OCI-LY3 (cell line): ENCODE measurements at regions not wholly inside any gene's neighbourhood (a gene's known extent, or its start where the extent isn't known, plus 50 kb on each side); places are given as distances from the start of the nearest gene placed in this dataset.

Experiments used
- H2AFZ ChIP-seq: fragments of 200-600, 300-600 bp; shearing (Covaris generic); 2 replicates; pipeline ENCODE4 v1.6.0; 2014; ENCODE audit warnings: antibody characterized with exemption, low read depth, low read length
- H3K27ac ChIP-seq: fragments of 200-600, 300-600 bp; sonication (generic); 2 replicates; pipeline ENCODE4 v1.5.1; 2014; ENCODE audit warnings: mild to moderate bottlenecking, low read length, moderate library complexity, mixed read lengths
- H3K27me3 ChIP-seq: fragments of 200-600, 300-600 bp; sonication (generic); 2 replicates; pipeline ENCODE4 v1.6.1; 2014; ENCODE audit warnings: low read depth, low read length, mixed read lengths
- H3K36me3 ChIP-seq: fragments of 200-600, 300-600 bp; sonication (generic); replicated peaks from 2 replicates; pipeline ENCODE3; 2014; ENCODE audit warnings: low read depth, low read length, mixed read lengths
- H3K4me1 ChIP-seq: fragments of 300-600, 200-600 bp; sonication (generic); 2 replicates; pipeline ENCODE4 v1.6.1; 2014; ENCODE audit warnings: low read length, mixed read lengths
- H3K4me2 ChIP-seq: fragments of 200-600, 300-600 bp; sonication (generic); 2 replicates; pipeline ENCODE4 v1.6.1; 2014; ENCODE audit warnings: low read length, mixed read lengths
- H3K4me3 ChIP-seq: fragments of 300-600, 200-600 bp; sonication (generic); 2 replicates; pipeline ENCODE4 v1.5.1; 2014; ENCODE audit warnings: antibody characterized with exemption, mild to moderate bottlenecking, low read length, moderate library complexity
- H3K79me2 ChIP-seq: fragments of 300-600, 200-600 bp; shearing (Covaris generic); 2 replicates; pipeline ENCODE4 v1.6.1; 2014; ENCODE audit warnings: mild to moderate bottlenecking, low read length, mixed read lengths
- H3K9ac ChIP-seq: fragments of 300-600, 200-600 bp; shearing (Covaris generic); 2 replicates; pipeline ENCODE4 v1.6.0; 2014; ENCODE audit warnings: mild to moderate bottlenecking, low read length, moderate library complexity
- H3K9me3 ChIP-seq: fragments of 200-600, 300-600 bp; shearing (Covaris generic); 2 replicates; pipeline ENCODE4 v1.6.1; 2014; ENCODE audit warnings: low read length, mixed read lengths; ENCODE audit not compliant: insufficient read depth
- H4K20me1 ChIP-seq: fragments of 200-600, 300-600 bp; sonication (generic); 2 replicates; pipeline ENCODE4 v1.6.1; 2016; ENCODE audit warnings: low read length, mixed read lengths; ENCODE audit not compliant: insufficient read depth
- EZH2phosphoT487 ChIP-seq: fragments of 200-600 bp; shearing (Covaris generic); IDR thresholded peaks from 2 replicates; pipeline ENCODE4 v1.6.1; 2018; ENCODE audit warnings: antibody characterized with exemption, mixed run types, low read depth
- TF ChIP-seq, protein P1 (sequence below): fragments of 200-600, 300-600 bp; sonication (generic); IDR thresholded peaks from 2 replicates; pipeline ENCODE4 v1.5.1; 2014; ENCODE audit warnings: antibody characterized with exemption, low read length, low read depth

DNA sequence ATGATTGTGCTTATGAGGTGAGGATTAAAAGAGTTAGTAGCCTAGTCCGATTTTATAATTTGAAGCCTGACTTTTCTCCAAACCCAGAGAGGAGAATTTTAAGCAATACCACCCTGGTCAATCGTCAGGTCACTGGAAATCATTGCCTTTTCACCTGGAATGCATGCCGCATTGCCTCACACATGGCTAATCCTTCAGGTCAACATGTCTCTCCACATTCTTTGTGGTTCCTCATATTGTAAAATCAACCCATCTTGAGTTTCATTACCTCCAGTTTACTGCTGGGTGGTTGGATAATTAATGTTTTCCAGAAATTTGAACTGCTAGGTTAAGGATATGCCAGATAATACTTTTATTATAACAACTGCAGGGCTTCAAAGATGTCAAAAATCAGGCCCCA lies 55.6 kb upstream of the SEMA3E start:
- Histone ChIP-seq H4K20me1 (no peaks in the 10 kb centered on the region), H2AFZ (no peak overlapping the region), H3K27ac (no peak overlapping the region), H3K4me2 (no peak overlapping the region), H3K27me3 (no peaks in the 10 kb centered on the region), H3K4me1 (peaks cover 10% of the 10 kb centered on the region), H3K9me3 (peaks cover 12% of the 10 kb centered on the region), H3K79me2 (no peaks in the 10 kb centered on the region), H3K36me3 (peaks cover 15% of the 10 kb centered on the region), H3K4me3 (no peak overlapping the region), H3K9ac (no peak overlapping the region)
- TF ChIP-seq, protein P1, sequence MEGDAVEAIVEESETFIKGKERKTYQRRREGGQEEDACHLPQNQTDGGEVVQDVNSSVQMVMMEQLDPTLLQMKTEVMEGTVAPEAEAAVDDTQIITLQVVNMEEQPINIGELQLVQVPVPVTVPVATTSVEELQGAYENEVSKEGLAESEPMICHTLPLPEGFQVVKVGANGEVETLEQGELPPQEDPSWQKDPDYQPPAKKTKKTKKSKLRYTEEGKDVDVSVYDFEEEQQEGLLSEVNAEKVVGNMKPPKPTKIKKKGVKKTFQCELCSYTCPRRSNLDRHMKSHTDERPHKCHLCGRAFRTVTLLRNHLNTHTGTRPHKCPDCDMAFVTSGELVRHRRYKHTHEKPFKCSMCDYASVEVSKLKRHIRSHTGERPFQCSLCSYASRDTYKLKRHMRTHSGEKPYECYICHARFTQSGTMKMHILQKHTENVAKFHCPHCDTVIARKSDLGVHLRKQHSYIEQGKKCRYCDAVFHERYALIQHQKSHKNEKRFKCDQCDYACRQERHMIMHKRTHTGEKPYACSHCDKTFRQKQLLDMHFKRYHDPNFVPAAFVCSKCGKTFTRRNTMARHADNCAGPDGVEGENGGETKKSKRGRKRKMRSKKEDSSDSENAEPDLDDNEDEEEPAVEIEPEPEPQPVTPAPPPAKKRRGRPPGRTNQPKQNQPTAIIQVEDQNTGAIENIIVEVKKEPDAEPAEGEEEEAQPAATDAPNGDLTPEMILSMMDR, result no peak
- no peak for TF ChIP-seq EZH2phosphoT487

DNA sequence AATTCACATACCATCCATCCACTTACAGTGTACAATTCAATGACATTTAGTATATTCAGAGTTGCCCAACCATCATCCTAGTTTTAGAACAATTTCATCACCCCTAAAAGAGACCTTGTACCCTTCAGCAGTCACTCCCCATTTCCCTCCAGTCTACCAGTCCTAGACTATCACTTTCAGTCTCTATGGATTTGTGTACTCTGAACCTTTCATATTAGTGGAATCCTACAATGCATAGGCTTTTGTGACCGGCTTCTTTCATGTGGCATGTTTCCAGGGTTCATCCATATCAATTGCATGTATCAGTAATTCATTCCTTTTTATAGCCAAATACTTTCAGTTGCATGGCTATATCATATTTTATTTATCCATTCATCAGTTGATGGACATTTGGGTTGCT lies 53.5 kb upstream of the SEMA3E start:
- Histone ChIP-seq H3K4me2 (no peak overlapping the region), H3K4me3 (no peak overlapping the region), H3K4me1 (no peaks in the 10 kb centered on the region), H3K79me2 (no peaks in the 10 kb centered on the region), H4K20me1 (no peaks in the 10 kb centered on the region), H2AFZ (no peak overlapping the region), H3K27ac (no peak overlapping the region), H3K9ac (no peak overlapping the region), H3K27me3 (no peaks in the 10 kb centered on the region), H3K36me3 (no peaks in the 10 kb centered on the region), H3K9me3 (no peaks in the 10 kb centered on the region)
- TF ChIP-seq, protein P1, result no peak
- TF ChIP-seq EZH2phosphoT487, result no peak

- no peaks in the 10 kb centered on the region for H3K27me3 ChIP-seq
- TF ChIP-seq, protein P1, result no peak
- no peak for TF ChIP-seq EZH2phosphoT487
- H2AFZ ChIP-seq, result no peak overlapping the region
- no peaks in the 10 kb centered on the region for H3K9me3 ChIP-seq
- no peaks in the 10 kb centered on the region for H3K36me3 ChIP-seq
- H3K79me2 ChIP-seq, result no peaks in the 10 kb centered on the region
- no peak overlapping the region for H3K4me3 ChIP-seq
- H3K27ac ChIP-seq, result no peak overlapping the region
- no peak overlapping the region for H3K4me2 ChIP-seq
- no peaks in the 10 kb centered on the region for H4K20me1 ChIP-seq
- H3K4me1 ChIP-seq, result no peaks in the 10 kb centered on the region
- H3K9ac ChIP-seq, result no peak overlapping the region
Measured at GRCh38 chr7:83701736-83702135, 52.8 kb upstream of the SEMA3E start.
